ENCODE measurements at regions not wholly inside any gene's neighbourhood (a gene's known extent, or its start where the extent isn't known, plus 50 kb on each side); places are given as distances from the start of the nearest gene placed in this dataset.

DNA sequence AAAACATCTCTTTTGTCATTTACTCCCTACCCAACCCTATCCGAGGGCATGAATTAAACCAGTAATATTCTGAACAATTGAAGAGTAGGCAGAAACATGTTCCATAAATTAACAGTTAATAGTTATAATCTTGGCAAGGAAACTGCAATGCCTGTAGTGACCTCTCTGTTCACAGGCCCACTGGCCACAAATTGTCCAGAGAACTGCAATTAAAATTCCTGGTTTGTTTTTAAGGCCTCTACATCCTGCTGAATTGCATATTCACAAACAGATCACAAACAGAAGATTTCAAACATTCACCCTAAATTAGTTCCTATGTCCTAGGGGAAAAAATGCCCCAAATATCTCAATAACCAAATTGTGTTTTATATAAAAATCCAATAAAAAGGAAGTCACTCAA, 143.2 kb upstream of the TRPC6 start:
- no peak for TF ChIP-seq EZH2 (IDR thresholded peaks at IDR 0.05; ENCODE audit: borderline replicate concordance, low read depth, low read length, severe bottlenecking)
- no peak for TF ChIP-seq POLR2AphosphoS5 (IDR thresholded peaks at IDR 0.05; ENCODE audit: insufficient read depth, low read depth, low read length)

Data from endothelial cell of umbilical vein (primary cell).